Thyroid gland (tissue), 4 donors: ENCODE measurements at regions not wholly inside any gene's neighbourhood (a gene's known extent, or its start where the extent isn't known, plus 50 kb on each side); places are given as distances from the start of the nearest gene placed in this dataset.

Source experiments
- DNase-seq, 2 donors: peaks; one replicate each; pipeline ENCODE4 v3.0.0-alpha.2; 2019
- H3K27ac ChIP-seq, 3 donors: fragments of 200-600 bp; sonication (generic); 1 replicate in 2 of 3; 2 replicates in 1 of 3; pipeline ENCODE4 v1.5.1; 2016 to 2019; ENCODE audit warnings: mild to moderate bottlenecking in 1 of 3, moderate library complexity in 1 of 3
- H3K27me3 ChIP-seq: fragments of 200-600 bp; sonication (generic); one replicate; pipeline ENCODE4 v1.5.1; 2019
- H3K36me3 ChIP-seq, 2 donors: fragments of 200-600 bp; sonication (generic); one replicate each; pipeline ENCODE4 v1.5.1; 2016 to 2019
- H3K4me1 ChIP-seq, 2 donors: fragments of 200-600 bp; sonication (generic); one replicate each; pipeline ENCODE4 v1.5.1; 2017 to 2019
- H3K4me3 ChIP-seq, 3 donors: fragments of 200-600 bp; sonication (generic); replicated peaks in 1 of 3; 1 replicate in 2 of 3; 2 replicates in 1 of 3; pipeline ENCODE4 v1.5.1; 2016; ENCODE audit warnings: mild to moderate bottlenecking in 1 of 3
- H3K9me3 ChIP-seq: fragments of 200-600 bp; sonication (generic); one replicate; pipeline ENCODE4 v1.5.1; 2017
- POLR2A ChIP-seq, 2 donors: fragments of 450-650 bp; IDR thresholded peaks; one replicate each; pipeline ENCODE4 v1.6.1; 2017; ENCODE audit warnings: antibody characterized with exemption in 2 of 2, mild to moderate bottlenecking in 2 of 2, moderate library complexity in 1 of 2
- WGBS, 2 donors: methylation state at CpG; one replicate each; pipeline ENCODE4 v1.1.5; 2017; 5-methylcytosine and 5-hydroxymethylcytosine counted together
- intact Hi-C: fragments of 100-400 bp; cut with DNase I; formaldehyde crosslinking; loops from one replicate; pipeline ENCODE4 v1.15.1; 2023
- TF ChIP-seq, protein P1 (sequence below), 6 experiments: fragments of 200-600 bp in 3 of 6; fragments of 450-650 bp in 3 of 6; sonication (generic) in 3 of 6; IDR thresholded peaks; one replicate each; pipeline ENCODE4 v1.5.1; 2016 to 2019; ENCODE audit warnings: antibody characterized with exemption in 6 of 6, mild to moderate bottlenecking in 2 of 6, inconsistent platforms in 1 of 6, moderate library complexity in 1 of 6

DNA sequence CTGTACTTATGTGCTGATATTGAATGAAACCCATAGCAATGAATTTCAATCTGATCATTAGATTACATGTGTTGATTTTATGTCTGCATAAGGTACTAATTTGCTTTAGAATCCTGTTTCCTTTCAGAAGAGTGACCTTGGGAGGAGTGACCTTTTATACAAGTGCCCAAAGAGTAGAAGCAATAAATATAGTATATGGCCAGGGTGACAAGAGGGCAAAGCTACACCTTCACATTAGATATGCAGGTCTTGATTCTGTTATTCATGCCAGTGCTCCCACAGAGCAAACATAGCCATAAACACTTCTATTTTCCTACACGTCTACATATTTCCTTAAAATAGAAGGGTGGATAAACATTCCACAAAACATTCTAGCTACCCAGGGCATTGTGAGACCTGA is 158.2 kb upstream of the RAP2B start:
- WGBS, 2 donors, result 88 to 91% methylated on average over 1 of the region's 1 CpG
- intact Hi-C loops, result no loop called here
- H3K27ac ChIP-seq, result no peak overlapping the region

DNA sequence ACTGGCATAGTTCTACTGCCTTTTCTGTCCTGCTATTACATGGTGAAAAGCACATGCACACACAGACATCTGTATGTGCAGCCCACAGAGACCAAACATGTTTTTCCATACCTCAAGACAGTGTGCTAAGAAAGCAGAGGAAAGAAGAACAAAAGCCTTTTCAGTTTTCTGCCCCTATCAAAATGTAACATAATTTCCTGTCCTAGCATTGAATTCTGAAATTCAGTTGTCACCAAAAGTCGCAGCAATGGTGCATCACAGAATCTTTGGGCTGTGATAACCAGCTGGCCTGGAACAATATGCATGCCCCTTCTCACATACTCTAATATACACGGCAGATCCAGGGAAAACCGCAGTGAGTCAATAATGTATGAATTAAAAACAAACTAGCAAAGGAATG is 153.8 kb upstream of the RAP2B start:
- DNase-seq, result no peak
- Histone ChIP-seq H3K4me1 (no peaks in the 10 kb centered on the region), H3K9me3 (no peaks in the 10 kb centered on the region), H3K27me3 (no peaks in the 10 kb centered on the region), H3K27ac (no peak overlapping the region), H3K36me3 (no peaks in the 10 kb centered on the region), H3K4me3 (no peak overlapping the region)
- WGBS, 2 donors, result 82 to 88% methylated on average over 3 of the region's 3 CpGs
- TF ChIP-seq POLR2A (IDR thresholded peaks at IDR 0.05), result no peak
- TF ChIP-seq, protein P1, sequence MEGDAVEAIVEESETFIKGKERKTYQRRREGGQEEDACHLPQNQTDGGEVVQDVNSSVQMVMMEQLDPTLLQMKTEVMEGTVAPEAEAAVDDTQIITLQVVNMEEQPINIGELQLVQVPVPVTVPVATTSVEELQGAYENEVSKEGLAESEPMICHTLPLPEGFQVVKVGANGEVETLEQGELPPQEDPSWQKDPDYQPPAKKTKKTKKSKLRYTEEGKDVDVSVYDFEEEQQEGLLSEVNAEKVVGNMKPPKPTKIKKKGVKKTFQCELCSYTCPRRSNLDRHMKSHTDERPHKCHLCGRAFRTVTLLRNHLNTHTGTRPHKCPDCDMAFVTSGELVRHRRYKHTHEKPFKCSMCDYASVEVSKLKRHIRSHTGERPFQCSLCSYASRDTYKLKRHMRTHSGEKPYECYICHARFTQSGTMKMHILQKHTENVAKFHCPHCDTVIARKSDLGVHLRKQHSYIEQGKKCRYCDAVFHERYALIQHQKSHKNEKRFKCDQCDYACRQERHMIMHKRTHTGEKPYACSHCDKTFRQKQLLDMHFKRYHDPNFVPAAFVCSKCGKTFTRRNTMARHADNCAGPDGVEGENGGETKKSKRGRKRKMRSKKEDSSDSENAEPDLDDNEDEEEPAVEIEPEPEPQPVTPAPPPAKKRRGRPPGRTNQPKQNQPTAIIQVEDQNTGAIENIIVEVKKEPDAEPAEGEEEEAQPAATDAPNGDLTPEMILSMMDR (IDR thresholded peaks at IDR 0.05), result no peak
- intact Hi-C loops, result no loop called here

More for the DNA sequence above, 158.2 kb upstream of the RAP2B start:
- H3K4me1 ChIP-seq, result no peaks in the 10 kb centered on the region
- no peak for TF ChIP-seq POLR2A (IDR thresholded peaks at IDR 0.05)
- TF ChIP-seq, protein P1 (IDR thresholded peaks at IDR 0.05), result no peak
- no peak overlapping the region for H3K4me3 ChIP-seq
- no peaks in the 10 kb centered on the region for H3K36me3 ChIP-seq
- no peak for DNase-seq
- no peaks in the 10 kb centered on the region for H3K9me3 ChIP-seq
- no peaks in the 10 kb centered on the region for H3K27me3 ChIP-seq

DNA sequence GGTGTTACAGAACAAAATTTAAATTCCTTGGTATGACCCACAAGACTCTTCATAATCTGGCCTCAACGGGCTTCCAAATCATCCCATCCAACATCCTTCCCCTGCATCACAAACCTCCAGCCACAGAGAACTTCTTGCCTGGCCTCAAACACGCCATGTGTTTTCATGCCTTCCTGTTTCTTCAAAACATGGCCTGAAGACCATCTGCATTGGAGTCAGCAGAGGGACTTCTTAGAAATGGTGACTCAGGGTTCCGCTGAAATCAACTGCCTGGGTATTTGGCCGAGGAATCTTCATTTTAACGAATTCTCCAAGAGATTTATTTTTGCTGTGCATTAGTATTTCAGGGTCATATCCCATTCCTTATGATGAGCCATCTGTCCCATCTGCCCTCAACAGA is 138.1 kb upstream of the RAP2B start:
- H3K9me3 ChIP-seq, result no peaks in the 10 kb centered on the region
- no peak overlapping the region for H3K27ac ChIP-seq
- H3K36me3 ChIP-seq, result no peaks in the 10 kb centered on the region
- no peaks in the 10 kb centered on the region for H3K27me3 ChIP-seq
- no peak for DNase-seq
- 85 to 91% methylated on average over 5 of the region's 5 CpGs for WGBS, 2 donors
- no peak overlapping the region for H3K4me3 ChIP-seq
- TF ChIP-seq, protein P1 (IDR thresholded peaks at IDR 0.05), result no peak
- TF ChIP-seq POLR2A (IDR thresholded peaks at IDR 0.05), result no peak
- intact Hi-C loops, result no loop called here
- no peaks in the 10 kb centered on the region for H3K4me1 ChIP-seq

DNA sequence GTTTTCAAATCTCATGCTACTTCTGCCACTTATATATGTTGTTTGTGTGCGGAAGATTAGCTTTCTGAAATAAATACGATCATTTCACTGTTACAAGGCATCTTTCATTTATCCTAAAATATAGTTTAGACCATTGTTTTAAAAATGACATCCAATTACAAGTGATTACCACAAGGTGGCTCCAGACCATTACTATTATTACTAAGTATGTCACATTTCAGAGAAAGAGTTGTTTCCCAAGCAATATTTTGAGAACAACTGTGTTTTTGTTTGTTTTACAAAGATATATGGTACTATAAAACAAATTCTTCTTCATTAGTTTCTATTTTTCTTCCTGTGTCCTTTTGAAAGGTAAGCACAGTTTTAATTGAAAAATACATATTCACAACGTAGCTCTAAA is 136.0 kb upstream of the RAP2B start:
- no peaks in the 10 kb centered on the region for H3K27me3 ChIP-seq
- no peak overlapping the region for H3K4me3 ChIP-seq
- H3K27ac ChIP-seq, result no peak overlapping the region
- no peaks in the 10 kb centered on the region for H3K4me1 ChIP-seq
- intact Hi-C loops, result no loop called here
- H3K9me3 ChIP-seq, result no peaks in the 10 kb centered on the region
- TF ChIP-seq, protein P1 (IDR thresholded peaks at IDR 0.05), result peak in 4 of 6 experiments; percentile 9 to 61 (median 54)
- TF ChIP-seq POLR2A (IDR thresholded peaks at IDR 0.05), result no peak
- no peak for DNase-seq
- H3K36me3 ChIP-seq, result no peaks in the 10 kb centered on the region
- 59 to 67% methylated on average over 3 of the region's 3 CpGs for WGBS, 2 donors

DNA sequence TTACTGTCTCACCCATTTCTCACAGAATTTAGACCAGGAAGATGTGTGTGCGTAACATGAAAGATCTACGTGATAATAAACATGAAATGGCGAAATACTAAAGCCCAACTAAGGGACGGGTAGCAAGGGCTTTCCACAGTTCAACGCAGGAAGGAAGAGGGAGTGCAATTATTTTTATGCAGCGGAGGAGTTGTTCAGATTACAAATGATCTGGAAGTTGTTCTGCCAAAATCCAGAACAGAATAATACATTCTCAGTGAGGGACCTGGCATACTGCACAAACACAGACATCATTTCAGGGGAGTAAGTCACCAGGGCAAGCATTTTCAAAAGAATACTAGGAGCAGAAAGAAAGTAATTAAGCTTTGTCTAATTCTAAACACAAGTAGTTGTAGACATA is 133.6 kb upstream of the RAP2B start:
- 58% methylated on average over 6 of the region's 6 CpGs for WGBS, 2 donors
- intact Hi-C loops, result no loop called here
- H3K4me3 ChIP-seq, result no peak overlapping the region
- no peaks in the 10 kb centered on the region for H3K27me3 ChIP-seq
- H3K36me3 ChIP-seq, result no peaks in the 10 kb centered on the region
- H3K27ac ChIP-seq, result no peak overlapping the region
- H3K4me1 ChIP-seq, result no peaks in the 10 kb centered on the region
- no peaks in the 10 kb centered on the region for H3K9me3 ChIP-seq
- TF ChIP-seq POLR2A (IDR thresholded peaks at IDR 0.05), result no peak
- TF ChIP-seq, protein P1 (IDR thresholded peaks at IDR 0.05), result no peak
- DNase-seq, result no peak
